ENCODE measurements at regions not wholly inside any gene's neighbourhood (a gene's known extent, or its start where the extent isn't known, plus 50 kb on each side); places are given as distances from the start of the nearest gene placed in this dataset.

DNA sequence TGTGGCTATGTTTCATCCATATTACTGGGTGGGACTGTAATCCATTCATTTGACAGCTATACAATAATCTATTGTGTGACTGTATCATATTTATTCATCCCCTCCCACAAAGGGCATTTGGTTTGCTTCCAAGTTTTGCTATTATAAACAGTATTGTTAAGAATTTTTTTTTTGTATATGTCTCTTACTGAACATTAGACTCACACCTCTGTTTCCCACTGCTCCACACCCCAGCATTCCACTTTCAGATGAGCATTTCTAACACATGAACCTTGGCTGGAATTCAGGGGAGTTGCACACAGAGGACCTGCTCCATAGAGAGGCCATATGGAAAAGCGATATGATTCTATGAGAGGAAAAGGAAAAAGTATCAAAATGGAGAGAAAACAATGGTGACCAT is 81.6 kb upstream of the DKK2 start:
- TF ChIP-seq RAD21 (IDR thresholded peaks at IDR 0.05; ENCODE audit: low read depth) (no peak), POLR2A (IDR thresholded peaks at IDR 0.05; ENCODE audit: borderline replicate concordance, extremely low read depth, insufficient read depth, insufficient read length) (no peak)
- TF ChIP-seq, protein P1, sequence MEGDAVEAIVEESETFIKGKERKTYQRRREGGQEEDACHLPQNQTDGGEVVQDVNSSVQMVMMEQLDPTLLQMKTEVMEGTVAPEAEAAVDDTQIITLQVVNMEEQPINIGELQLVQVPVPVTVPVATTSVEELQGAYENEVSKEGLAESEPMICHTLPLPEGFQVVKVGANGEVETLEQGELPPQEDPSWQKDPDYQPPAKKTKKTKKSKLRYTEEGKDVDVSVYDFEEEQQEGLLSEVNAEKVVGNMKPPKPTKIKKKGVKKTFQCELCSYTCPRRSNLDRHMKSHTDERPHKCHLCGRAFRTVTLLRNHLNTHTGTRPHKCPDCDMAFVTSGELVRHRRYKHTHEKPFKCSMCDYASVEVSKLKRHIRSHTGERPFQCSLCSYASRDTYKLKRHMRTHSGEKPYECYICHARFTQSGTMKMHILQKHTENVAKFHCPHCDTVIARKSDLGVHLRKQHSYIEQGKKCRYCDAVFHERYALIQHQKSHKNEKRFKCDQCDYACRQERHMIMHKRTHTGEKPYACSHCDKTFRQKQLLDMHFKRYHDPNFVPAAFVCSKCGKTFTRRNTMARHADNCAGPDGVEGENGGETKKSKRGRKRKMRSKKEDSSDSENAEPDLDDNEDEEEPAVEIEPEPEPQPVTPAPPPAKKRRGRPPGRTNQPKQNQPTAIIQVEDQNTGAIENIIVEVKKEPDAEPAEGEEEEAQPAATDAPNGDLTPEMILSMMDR (IDR thresholded peaks at IDR 0.05 in 2 of 3, conservative IDR thresholded peaks at IDR 0.05 in 1 of 3; ENCODE audit: borderline replicate concordance in 1 of 3, insufficient read depth in 1 of 3, low read depth in 2 of 3, low read length in 2 of 3), result no peak
